Activated CD4-positive, alpha-beta T cell treated with anti-CD3 and anti-CD28 coated beads, Interleukin-2, amount 10 ng/mL, durations not matched to agents 7 days and 5 days (primary cell): ENCODE measurements at regions not wholly inside any gene's neighbourhood (a gene's known extent, or its start where the extent isn't known, plus 50 kb on each side); places are given as distances from the start of the nearest gene placed in this dataset.
"Not testable (repeated sequence)": the region's sequence is repeated elsewhere in the genome, so short reads cannot be mapped to it uniquely, and the experiment has no call there.

ENCODE experiments used
- CTCF ChIA-PET: fragments of 350-600 bp; sonication (Branson Sonifier 250); formaldehyde crosslinking; loops from one replicate; lab custom pipeline; 2021; ENCODE audit warnings: antibody characterized with exemption; lab: Charles Lee
- POLR2A ChIA-PET: fragments of 350-600 bp; sonication (Branson Sonifier 250); formaldehyde crosslinking; loops from one replicate; lab custom pipeline; 2021; ENCODE audit warnings: antibody characterized with exemption; lab: Charles Lee
- DNase-seq: peaks from one replicate; pipeline ENCODE4 v3.0.0-alpha.2; 2020
- H3K27ac Mint-ChIP-seq: one replicate; pipeline ENCODE4 v1.8.0; 2021; ENCODE audit warnings: mild to moderate bottlenecking, moderate library complexity, mixed read lengths
- H3K27me3 Mint-ChIP-seq: one replicate; pipeline ENCODE4 v1.8.0; 2021; ENCODE audit warnings: mixed read lengths
- H3K36me3 Mint-ChIP-seq: one replicate; pipeline ENCODE4 v1.8.0; 2021; ENCODE audit warnings: low read depth, mixed read lengths
- H3K4me1 Mint-ChIP-seq: one replicate; pipeline ENCODE4 v1.8.0; 2021; ENCODE audit warnings: mixed read lengths
- H3K4me3 Mint-ChIP-seq: one replicate; pipeline ENCODE4 v1.8.0; 2021; ENCODE audit warnings: mild to moderate bottlenecking, moderate library complexity, mixed read lengths
- H3K9me3 Mint-ChIP-seq: one replicate; pipeline ENCODE4 v1.8.0; 2021; ENCODE audit warnings: mixed read lengths

DNA sequence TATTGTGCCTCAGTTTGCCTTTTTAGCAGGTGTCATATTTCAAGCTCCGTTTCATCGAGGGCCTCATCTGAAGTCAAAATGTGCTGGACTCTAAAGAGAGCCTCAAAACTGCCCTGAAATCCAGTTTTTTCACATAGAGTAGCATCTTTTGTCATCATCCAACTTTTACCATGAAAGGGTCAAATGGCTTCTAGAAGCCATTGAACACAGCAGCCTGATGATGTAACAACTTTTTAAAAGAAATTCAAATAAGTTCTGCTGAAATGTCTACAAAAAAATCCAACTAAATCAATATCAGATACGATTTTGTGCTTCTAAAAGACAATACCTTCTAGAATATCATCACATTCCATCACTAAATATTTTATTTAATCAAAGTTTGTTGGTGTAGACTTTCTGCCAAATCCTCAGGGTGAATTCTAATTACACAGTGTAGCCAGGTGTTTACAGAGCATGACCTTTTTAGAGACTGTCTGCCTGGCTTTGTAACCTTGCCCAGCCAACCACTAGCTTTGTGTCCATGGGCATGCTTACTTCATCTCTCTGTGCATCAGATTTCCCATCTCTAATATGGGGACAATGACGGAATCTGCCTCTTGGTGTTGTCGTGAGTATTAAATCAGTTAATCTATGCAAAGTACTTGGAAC is 505.0 kb downstream of the EBF1 start:
- ChIA-PET CTCF (no interaction called here), POLR2A (no interaction called here)
- Mint-ChIP-seq H3K27ac (no peak overlapping the region), H3K4me3 (no peak overlapping the region), H3K4me1 (no peaks in the 10 kb centered on the region), H3K36me3 (no peaks in the 10 kb centered on the region), H3K27me3 (no peaks in the 10 kb centered on the region), H3K9me3 (no peaks in the 10 kb centered on the region)
- DNase-seq: no peak

DNA sequence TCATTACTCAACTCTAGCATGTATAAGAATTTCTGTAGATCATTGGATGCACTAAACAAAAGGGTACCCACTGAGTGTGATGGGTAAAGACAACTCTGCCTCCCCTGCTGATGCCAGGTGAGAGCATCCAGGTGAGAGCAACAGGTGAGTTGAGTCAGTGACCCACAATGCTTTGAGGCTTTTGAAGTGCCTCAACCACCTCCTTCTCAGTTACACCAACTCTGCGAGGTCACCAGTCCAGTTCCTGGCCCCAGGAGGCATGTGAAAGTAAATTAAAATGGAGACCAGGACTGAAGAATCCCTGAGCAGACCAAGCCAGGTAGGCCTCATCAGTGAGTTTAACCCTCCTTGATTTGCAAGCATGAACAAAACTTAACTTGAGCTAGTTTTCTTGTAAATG is 505.8 kb downstream of the EBF1 start:
- Mint-ChIP-seq H3K4me3 (no peak overlapping the region), H3K4me1 (no peaks in the 10 kb centered on the region), H3K36me3 (no peaks in the 10 kb centered on the region), H3K27ac (no peak overlapping the region), H3K27me3 (no peaks in the 10 kb centered on the region), H3K9me3 (no peaks in the 10 kb centered on the region)
- CTCF ChIA-PET: no interaction called here
- POLR2A ChIA-PET: no interaction called here
- no peak for DNase-seq

DNA sequence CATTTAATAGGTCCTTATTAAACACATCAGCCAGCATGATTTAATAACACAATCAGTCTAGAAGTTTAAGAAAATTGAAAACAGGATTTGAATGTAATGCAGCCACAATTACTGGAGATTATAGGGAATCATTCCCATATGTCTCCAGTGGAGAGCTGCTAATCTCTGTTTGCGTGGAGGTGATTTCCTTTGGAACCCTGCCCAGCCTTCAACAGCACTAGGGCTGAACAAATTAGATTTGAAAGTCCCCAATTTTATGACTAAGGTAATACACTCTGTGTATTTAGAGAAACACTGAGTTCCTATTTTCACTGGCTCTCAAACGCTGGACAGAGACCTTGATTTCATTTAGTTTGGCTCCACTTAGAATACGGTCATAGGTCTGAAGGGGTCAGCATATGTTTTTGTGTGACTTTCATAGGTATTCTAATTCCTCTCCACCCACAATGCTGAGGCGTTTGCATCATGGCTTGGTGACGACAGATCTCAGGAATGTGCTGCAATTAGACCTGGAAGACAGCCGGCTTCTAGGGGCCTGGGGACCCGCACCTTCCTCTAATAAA is 508.3 kb downstream of the EBF1 start:
- H3K4me3 Mint-ChIP-seq: no peak overlapping the region
- no peak overlapping the region for H3K27ac Mint-ChIP-seq
- H3K36me3 Mint-ChIP-seq: no peaks in the 10 kb centered on the region
- no peaks in the 10 kb centered on the region for H3K27me3 Mint-ChIP-seq
- CTCF ChIA-PET: no interaction called here
- POLR2A ChIA-PET: no interaction called here
- no peak for DNase-seq
- H3K9me3 Mint-ChIP-seq: no peaks in the 10 kb centered on the region
- H3K4me1 Mint-ChIP-seq: no peaks in the 10 kb centered on the region

GRCh38 chr5:158590746-158591300 is 508.9 kb downstream of the EBF1 start:
- Mint-ChIP-seq H3K9me3 (no peaks in the 10 kb centered on the region), H3K27me3 (no peaks in the 10 kb centered on the region), H3K4me1 (no peaks in the 10 kb centered on the region), H3K4me3 (no peak overlapping the region), H3K36me3 (no peaks in the 10 kb centered on the region), H3K27ac (no peak overlapping the region)
- ChIA-PET CTCF (no interaction called here), POLR2A (no interaction called here)
- no peak for DNase-seq

DNA sequence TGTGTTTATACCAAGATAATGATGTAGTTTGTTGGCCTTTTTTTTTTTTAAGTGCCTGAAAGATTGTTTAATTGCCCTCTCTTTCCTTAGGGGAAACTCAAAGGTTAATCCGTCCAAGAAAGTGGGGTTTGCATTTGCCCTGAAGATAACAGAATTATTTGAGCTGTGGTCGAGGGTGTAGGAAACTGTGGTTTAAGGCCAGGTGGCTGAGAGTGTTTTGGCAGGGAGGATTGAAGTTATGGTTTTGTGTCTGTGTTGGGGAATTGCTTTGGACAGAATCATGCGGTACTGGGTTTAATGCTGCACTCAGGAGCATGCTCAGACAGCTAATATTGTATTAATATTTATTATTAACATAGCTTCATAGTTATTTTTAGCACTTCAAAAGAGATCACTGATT is 509.8 kb downstream of the EBF1 start:
- no peak overlapping the region for H3K27ac Mint-ChIP-seq

GRCh38 chr5:158588617-158589016 is 511.1 kb downstream of the EBF1 start:
- H3K27me3 Mint-ChIP-seq: no peaks in the 10 kb centered on the region
- no peaks in the 10 kb centered on the region for H3K4me1 Mint-ChIP-seq
- POLR2A ChIA-PET: no interaction called here

More for the DNA sequence above, 509.8 kb downstream of the EBF1 start:
- no peaks in the 10 kb centered on the region for H3K36me3 Mint-ChIP-seq
- ChIA-PET CTCF (no interaction called here), POLR2A (no interaction called here)
- no peaks in the 10 kb centered on the region for H3K4me1 Mint-ChIP-seq
- DNase-seq: no peak
- H3K4me3 Mint-ChIP-seq: no peak overlapping the region
- H3K27me3 Mint-ChIP-seq: no peaks in the 10 kb centered on the region
- H3K9me3 Mint-ChIP-seq: no peaks in the 10 kb centered on the region

GRCh38 chr5:158586054-158586453 is 513.7 kb downstream of the EBF1 start:
- Mint-ChIP-seq H3K27ac (no peak overlapping the region), H3K36me3 (no peaks in the 10 kb centered on the region), H3K4me1 (no peaks in the 10 kb centered on the region), H3K9me3 (peaks cover 2% of the 10 kb centered on the region), H3K4me3 (no peak overlapping the region), H3K27me3 (no peaks in the 10 kb centered on the region)
- no peak for DNase-seq
- CTCF ChIA-PET: no interaction called here
- POLR2A ChIA-PET: no interaction called here

More at GRCh38 chr5:158588617-158589016, 511.1 kb downstream of the EBF1 start:
- Mint-ChIP-seq H3K4me3 (no peak overlapping the region), H3K27ac (no peak overlapping the region), H3K36me3 (no peaks in the 10 kb centered on the region), H3K9me3 (no peaks in the 10 kb centered on the region)
- DNase-seq: no peak
- CTCF ChIA-PET: no interaction called here

- H3K27me3 Mint-ChIP-seq, H3K9me3 Mint-ChIP-seq, H3K27ac Mint-ChIP-seq, H3K4me3 Mint-ChIP-seq, H3K36me3 Mint-ChIP-seq, POLR2A ChIA-PET, H3K4me1 Mint-ChIP-seq, CTCF ChIA-PET, DNase-seq: not testable (repeated sequence)
Measured at GRCh38 chr5:158582669-158583068, 517.0 kb downstream of the EBF1 start.

- Mint-ChIP-seq H3K4me1 (no peaks in the 10 kb centered on the region), H3K9me3 (no peaks in the 10 kb centered on the region), H3K36me3 (no peaks in the 10 kb centered on the region), H3K4me3 (no peak overlapping the region), H3K27ac (no peak overlapping the region), H3K27me3 (no peaks in the 10 kb centered on the region)
- ChIA-PET POLR2A (no interaction called here), CTCF (no interaction called here)
- no peak for DNase-seq
Measured at GRCh38 chr5:158573829-158574228, 525.9 kb downstream of the EBF1 start.

DNA sequence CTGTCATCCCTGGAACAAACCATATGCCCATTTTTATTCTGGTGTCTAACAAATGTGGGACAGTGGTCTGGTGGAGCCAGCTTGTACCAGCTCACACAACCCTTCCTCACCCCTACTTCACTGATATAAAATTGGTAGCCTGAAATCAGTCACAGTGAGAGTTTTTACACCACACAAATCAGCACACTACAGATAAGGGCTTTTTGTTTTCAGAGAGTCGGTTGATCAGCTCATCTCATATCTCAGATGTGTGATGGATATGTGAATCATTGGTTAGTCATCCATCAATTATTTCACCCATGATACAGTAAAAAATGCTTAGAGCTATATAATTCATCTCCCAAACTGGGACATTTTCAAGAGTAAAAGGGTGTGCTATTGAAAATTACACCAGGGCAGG is 529.2 kb downstream of the EBF1 start:
- no peaks in the 10 kb centered on the region for H3K9me3 Mint-ChIP-seq
- no peak overlapping the region for H3K27ac Mint-ChIP-seq
- CTCF ChIA-PET: no interaction called here
- H3K4me1 Mint-ChIP-seq: no peaks in the 10 kb centered on the region
- no peak overlapping the region for H3K4me3 Mint-ChIP-seq
- no peak for DNase-seq
- POLR2A ChIA-PET: no interaction called here
- H3K36me3 Mint-ChIP-seq: no peaks in the 10 kb centered on the region
- no peaks in the 10 kb centered on the region for H3K27me3 Mint-ChIP-seq

- no peaks in the 10 kb centered on the region for H3K4me1 Mint-ChIP-seq
- peaks cover 1% of the 10 kb centered on the region for H3K9me3 Mint-ChIP-seq
- no peak overlapping the region for H3K27ac Mint-ChIP-seq
- H3K4me3 Mint-ChIP-seq: no peak overlapping the region
- no peak for DNase-seq
- no peaks in the 10 kb centered on the region for H3K36me3 Mint-ChIP-seq
- ChIA-PET CTCF (no interaction called here), POLR2A (no interaction called here)
- no peaks in the 10 kb centered on the region for H3K27me3 Mint-ChIP-seq
Measured at GRCh38 chr5:158569534-158569933, 530.2 kb downstream of the EBF1 start.

- H3K9me3 Mint-ChIP-seq: peaks cover 6% of the 10 kb centered on the region
- DNase-seq: no peak
- POLR2A ChIA-PET: no interaction called here
- CTCF ChIA-PET: interaction anchor here (0.9 kb wide), 1 partner anchor 19 kb away, joined by 4 read pairs; no protein-coding TSS in a partner anchor
- H3K27ac Mint-ChIP-seq: no peak overlapping the region
- H3K27me3 Mint-ChIP-seq: no peaks in the 10 kb centered on the region
- H3K4me3 Mint-ChIP-seq: no peak overlapping the region
- H3K36me3 Mint-ChIP-seq: no peaks in the 10 kb centered on the region
- H3K4me1 Mint-ChIP-seq: no peaks in the 10 kb centered on the region
Measured at GRCh38 chr5:158565017-158565789, 534.5 kb downstream of the EBF1 start.

GRCh38 chr5:158563760-158564390 is 535.8 kb downstream of the EBF1 start:
- no peak for DNase-seq

More at GRCh38 chr5:158563760-158564390, 535.8 kb downstream of the EBF1 start:
- Mint-ChIP-seq H3K4me1 (no peaks in the 10 kb centered on the region), H3K27ac (no peak overlapping the region), H3K9me3 (peaks cover 6% of the 10 kb centered on the region), H3K36me3 (no peaks in the 10 kb centered on the region), H3K4me3 (no peak overlapping the region), H3K27me3 (no peaks in the 10 kb centered on the region)
- ChIA-PET POLR2A (no interaction called here), CTCF (no interaction called here)
